ENCODE measurements at regions not wholly inside any gene's neighbourhood (a gene's known extent, or its start where the extent isn't known, plus 50 kb on each side); places are given as distances from the start of the nearest gene placed in this dataset.

DNA sequence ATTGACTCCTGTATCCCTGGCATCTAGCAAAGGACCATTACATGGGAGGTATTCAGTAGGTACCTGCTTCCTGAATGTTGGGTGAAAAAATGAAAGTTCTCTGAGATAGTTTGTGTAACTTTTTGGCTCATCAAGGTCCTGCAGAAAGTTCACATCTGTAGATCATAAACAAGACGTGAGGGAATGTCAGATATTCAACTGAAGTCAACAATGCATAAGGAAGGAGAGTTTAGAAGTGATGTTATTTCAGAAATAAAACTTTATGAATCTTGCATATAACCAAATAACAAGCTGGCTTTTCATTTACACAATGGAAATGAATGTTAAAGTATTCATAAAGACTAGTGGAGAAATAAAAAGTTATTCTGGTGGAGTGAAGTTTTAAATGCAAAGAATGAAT lies 73.4 kb upstream of the RBMS3 start:
- TF ChIP-seq POLR2AphosphoS5 (IDR thresholded peaks at IDR 0.05; ENCODE audit: low read length) (no peak), TBL1XR1 (IDR thresholded peaks at IDR 0.05; ENCODE audit: low read depth, low read length) (no peak), JUND (IDR thresholded peaks at IDR 0.05; ENCODE audit: low read depth, low read length) (no peak), POLR2A (IDR thresholded peaks at IDR 0.05; ENCODE audit: low read depth, low read length) (no peak), ZNF274 (IDR thresholded peaks at IDR 0.05; ENCODE audit: insufficient read depth, insufficient read length) (no peak), ZNF24 (IDR thresholded peaks at IDR 0.05) (no peak)
- TF ChIP-seq, protein P1, sequence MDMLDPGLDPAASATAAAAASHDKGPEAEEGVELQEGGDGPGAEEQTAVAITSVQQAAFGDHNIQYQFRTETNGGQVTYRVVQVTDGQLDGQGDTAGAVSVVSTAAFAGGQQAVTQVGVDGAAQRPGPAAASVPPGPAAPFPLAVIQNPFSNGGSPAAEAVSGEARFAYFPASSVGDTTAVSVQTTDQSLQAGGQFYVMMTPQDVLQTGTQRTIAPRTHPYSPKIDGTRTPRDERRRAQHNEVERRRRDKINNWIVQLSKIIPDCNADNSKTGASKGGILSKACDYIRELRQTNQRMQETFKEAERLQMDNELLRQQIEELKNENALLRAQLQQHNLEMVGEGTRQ (IDR thresholded peaks at IDR 0.05; ENCODE audit: borderline replicate concordance, low read depth, low read length), result no peak
- TF ChIP-seq, protein P2, sequence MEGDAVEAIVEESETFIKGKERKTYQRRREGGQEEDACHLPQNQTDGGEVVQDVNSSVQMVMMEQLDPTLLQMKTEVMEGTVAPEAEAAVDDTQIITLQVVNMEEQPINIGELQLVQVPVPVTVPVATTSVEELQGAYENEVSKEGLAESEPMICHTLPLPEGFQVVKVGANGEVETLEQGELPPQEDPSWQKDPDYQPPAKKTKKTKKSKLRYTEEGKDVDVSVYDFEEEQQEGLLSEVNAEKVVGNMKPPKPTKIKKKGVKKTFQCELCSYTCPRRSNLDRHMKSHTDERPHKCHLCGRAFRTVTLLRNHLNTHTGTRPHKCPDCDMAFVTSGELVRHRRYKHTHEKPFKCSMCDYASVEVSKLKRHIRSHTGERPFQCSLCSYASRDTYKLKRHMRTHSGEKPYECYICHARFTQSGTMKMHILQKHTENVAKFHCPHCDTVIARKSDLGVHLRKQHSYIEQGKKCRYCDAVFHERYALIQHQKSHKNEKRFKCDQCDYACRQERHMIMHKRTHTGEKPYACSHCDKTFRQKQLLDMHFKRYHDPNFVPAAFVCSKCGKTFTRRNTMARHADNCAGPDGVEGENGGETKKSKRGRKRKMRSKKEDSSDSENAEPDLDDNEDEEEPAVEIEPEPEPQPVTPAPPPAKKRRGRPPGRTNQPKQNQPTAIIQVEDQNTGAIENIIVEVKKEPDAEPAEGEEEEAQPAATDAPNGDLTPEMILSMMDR (IDR thresholded peaks at IDR 0.05 in 2 of 3, conservative IDR thresholded peaks at IDR 0.05 in 1 of 3; ENCODE audit: control insufficient read depth in 2 of 3, extremely low read depth in 1 of 3, insufficient read depth in 1 of 3, low read depth in 3 of 3, low read length in 3 of 3), result no peak
- TF ChIP-seq, protein P3, sequence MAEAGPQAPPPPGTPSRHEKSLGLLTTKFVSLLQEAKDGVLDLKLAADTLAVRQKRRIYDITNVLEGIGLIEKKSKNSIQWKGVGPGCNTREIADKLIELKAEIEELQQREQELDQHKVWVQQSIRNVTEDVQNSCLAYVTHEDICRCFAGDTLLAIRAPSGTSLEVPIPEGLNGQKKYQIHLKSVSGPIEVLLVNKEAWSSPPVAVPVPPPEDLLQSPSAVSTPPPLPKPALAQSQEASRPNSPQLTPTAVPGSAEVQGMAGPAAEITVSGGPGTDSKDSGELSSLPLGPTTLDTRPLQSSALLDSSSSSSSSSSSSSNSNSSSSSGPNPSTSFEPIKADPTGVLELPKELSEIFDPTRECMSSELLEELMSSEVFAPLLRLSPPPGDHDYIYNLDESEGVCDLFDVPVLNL (IDR thresholded peaks at IDR 0.05; ENCODE audit: low read depth, low read length), result no peak
- TF ChIP-seq, protein P4, sequence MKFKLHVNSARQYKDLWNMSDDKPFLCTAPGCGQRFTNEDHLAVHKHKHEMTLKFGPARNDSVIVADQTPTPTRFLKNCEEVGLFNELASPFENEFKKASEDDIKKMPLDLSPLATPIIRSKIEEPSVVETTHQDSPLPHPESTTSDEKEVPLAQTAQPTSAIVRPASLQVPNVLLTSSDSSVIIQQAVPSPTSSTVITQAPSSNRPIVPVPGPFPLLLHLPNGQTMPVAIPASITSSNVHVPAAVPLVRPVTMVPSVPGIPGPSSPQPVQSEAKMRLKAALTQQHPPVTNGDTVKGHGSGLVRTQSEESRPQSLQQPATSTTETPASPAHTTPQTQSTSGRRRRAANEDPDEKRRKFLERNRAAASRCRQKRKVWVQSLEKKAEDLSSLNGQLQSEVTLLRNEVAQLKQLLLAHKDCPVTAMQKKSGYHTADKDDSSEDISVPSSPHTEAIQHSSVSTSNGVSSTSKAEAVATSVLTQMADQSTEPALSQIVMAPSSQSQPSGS (IDR thresholded peaks at IDR 0.05; ENCODE audit: low read length), result no peak
- TF ChIP-seq, protein P5, sequence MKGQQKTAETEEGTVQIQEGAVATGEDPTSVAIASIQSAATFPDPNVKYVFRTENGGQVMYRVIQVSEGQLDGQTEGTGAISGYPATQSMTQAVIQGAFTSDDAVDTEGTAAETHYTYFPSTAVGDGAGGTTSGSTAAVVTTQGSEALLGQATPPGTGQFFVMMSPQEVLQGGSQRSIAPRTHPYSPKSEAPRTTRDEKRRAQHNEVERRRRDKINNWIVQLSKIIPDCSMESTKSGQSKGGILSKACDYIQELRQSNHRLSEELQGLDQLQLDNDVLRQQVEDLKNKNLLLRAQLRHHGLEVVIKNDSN (IDR thresholded peaks at IDR 0.05; ENCODE audit: borderline replicate concordance, extremely low read length, insufficient read depth, low read depth, low read length), result no peak
- TF ChIP-seq, protein P6, sequence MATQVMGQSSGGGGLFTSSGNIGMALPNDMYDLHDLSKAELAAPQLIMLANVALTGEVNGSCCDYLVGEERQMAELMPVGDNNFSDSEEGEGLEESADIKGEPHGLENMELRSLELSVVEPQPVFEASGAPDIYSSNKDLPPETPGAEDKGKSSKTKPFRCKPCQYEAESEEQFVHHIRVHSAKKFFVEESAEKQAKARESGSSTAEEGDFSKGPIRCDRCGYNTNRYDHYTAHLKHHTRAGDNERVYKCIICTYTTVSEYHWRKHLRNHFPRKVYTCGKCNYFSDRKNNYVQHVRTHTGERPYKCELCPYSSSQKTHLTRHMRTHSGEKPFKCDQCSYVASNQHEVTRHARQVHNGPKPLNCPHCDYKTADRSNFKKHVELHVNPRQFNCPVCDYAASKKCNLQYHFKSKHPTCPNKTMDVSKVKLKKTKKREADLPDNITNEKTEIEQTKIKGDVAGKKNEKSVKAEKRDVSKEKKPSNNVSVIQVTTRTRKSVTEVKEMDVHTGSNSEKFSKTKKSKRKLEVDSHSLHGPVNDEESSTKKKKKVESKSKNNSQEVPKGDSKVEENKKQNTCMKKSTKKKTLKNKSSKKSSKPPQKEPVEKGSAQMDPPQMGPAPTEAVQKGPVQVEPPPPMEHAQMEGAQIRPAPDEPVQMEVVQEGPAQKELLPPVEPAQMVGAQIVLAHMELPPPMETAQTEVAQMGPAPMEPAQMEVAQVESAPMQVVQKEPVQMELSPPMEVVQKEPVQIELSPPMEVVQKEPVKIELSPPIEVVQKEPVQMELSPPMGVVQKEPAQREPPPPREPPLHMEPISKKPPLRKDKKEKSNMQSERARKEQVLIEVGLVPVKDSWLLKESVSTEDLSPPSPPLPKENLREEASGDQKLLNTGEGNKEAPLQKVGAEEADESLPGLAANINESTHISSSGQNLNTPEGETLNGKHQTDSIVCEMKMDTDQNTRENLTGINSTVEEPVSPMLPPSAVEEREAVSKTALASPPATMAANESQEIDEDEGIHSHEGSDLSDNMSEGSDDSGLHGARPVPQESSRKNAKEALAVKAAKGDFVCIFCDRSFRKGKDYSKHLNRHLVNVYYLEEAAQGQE (IDR thresholded peaks at IDR 0.05; ENCODE audit: low read depth, low read length), result no peak

All from GM12878 (cell line).